ENCODE measurements at regions not wholly inside any gene's neighbourhood (a gene's known extent, or its start where the extent isn't known, plus 50 kb on each side); places are given as distances from the start of the nearest gene placed in this dataset.
A peak's percentile ranks its signal among the peaks of the same experiment; 100 is the strongest.

DNA sequence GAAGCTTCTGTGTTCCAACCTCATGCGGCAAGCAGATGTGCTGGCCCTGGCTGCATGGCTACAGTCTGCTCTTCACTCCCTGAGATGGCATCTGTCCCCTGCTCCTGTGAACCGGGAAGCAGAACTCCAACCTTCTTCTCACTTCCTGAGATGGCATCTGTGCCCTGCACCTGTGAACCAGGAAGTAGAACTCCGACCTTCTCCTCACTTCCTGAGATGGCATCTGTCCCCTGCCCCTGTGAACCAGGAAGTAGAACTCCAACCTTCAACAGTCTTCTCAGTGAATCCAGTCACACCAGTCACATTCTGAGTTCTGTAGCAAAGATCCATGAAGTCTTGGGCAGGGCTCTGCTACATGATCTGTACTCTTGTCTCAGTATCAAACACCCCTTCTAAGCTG lies 887.2 kb upstream of the KLHL29 start:
- H3K4me3 ChIP-seq (ENCODE audit: insufficient read depth, low read length, poor library complexity, severe bottlenecking): no peak overlapping the region
- H2AFZ ChIP-seq (ENCODE audit: low read depth, low read length, severe bottlenecking): peak overlapping the region; percentile 88
- TF ChIP-seq EZH2phosphoT487 (conservative IDR thresholded peaks at IDR 0.05; ENCODE audit: low read length): no peak
- TF ChIP-seq, protein P1, sequence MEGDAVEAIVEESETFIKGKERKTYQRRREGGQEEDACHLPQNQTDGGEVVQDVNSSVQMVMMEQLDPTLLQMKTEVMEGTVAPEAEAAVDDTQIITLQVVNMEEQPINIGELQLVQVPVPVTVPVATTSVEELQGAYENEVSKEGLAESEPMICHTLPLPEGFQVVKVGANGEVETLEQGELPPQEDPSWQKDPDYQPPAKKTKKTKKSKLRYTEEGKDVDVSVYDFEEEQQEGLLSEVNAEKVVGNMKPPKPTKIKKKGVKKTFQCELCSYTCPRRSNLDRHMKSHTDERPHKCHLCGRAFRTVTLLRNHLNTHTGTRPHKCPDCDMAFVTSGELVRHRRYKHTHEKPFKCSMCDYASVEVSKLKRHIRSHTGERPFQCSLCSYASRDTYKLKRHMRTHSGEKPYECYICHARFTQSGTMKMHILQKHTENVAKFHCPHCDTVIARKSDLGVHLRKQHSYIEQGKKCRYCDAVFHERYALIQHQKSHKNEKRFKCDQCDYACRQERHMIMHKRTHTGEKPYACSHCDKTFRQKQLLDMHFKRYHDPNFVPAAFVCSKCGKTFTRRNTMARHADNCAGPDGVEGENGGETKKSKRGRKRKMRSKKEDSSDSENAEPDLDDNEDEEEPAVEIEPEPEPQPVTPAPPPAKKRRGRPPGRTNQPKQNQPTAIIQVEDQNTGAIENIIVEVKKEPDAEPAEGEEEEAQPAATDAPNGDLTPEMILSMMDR (IDR thresholded peaks at IDR 0.05; ENCODE audit: insufficient read depth, low read length, poor library complexity, severe bottlenecking): no peak
- H4K20me1 ChIP-seq (ENCODE audit: low read depth, low read length): no peaks in the 10 kb centered on the region
- no peak overlapping the region for H3K4me2 ChIP-seq (ENCODE audit: low read depth, low read length, poor library complexity, severe bottlenecking)
- H3K9me2 ChIP-seq (replicated peaks; ENCODE audit: insufficient read depth, low read length): no peaks in the 10 kb centered on the region
- no peaks in the 10 kb centered on the region for H3K36me3 ChIP-seq (ENCODE audit: low read length)
- no peaks in the 10 kb centered on the region for H3K27me3 ChIP-seq (ENCODE audit: low read length)
- H3K27ac ChIP-seq (ENCODE audit: low read depth, low read length): no peak overlapping the region
- no peak overlapping the region for H3K9ac ChIP-seq (ENCODE audit: low read length)
- no peaks in the 10 kb centered on the region for H3F3A ChIP-seq (ENCODE audit: insufficient read depth)
- no peaks in the 10 kb centered on the region for H3K9me3 ChIP-seq (ENCODE audit: insufficient read depth, low read length)
- no peaks in the 10 kb centered on the region for H3K79me2 ChIP-seq (ENCODE audit: insufficient read depth, low read length)

DNA sequence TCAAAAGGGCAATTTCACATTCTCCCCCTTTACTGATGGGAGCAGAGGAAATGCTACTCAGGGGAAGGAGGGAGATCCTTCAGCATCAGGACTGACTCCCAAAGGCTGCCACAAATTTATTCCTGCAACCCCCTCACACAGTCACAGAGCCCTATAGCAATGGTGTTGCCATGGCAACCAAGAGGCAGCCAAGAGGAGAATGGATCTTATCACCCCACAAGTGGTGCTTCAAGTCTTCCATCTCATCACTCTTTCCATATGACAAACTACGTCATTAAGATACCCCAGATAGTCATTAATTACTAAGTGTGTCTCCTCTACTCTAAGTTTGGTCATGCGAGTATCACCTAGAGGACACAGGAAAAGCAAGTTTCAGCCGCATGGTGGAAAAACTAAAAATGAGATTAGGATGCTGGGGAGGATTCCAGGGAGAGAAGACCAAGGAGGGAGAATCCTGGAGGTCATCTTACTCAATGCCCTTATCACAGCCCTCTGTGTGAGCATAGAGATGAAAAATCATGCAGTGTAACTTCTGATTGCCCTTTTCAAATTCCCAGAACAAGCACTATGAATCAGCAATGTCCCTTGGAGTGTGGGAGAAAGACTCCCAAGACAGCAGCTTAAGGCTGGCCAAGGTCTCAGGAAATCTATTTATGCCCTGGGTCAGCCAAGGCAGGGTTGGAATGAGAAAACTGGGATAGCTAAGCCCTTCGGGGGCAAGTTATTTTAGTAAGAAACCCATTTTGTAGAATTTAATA lies 885.7 kb upstream of the KLHL29 start:
- no peaks in the 10 kb centered on the region for H3K27me3 ChIP-seq (ENCODE audit: low read length)
- no peak overlapping the region for H3K27ac ChIP-seq (ENCODE audit: low read depth, low read length)
- H3K9ac ChIP-seq (ENCODE audit: low read length): no peak overlapping the region
- TF ChIP-seq, protein P1 (IDR thresholded peaks at IDR 0.05; ENCODE audit: insufficient read depth, low read length, poor library complexity, severe bottlenecking): no peak
- TF ChIP-seq EZH2phosphoT487 (conservative IDR thresholded peaks at IDR 0.05; ENCODE audit: low read length): no peak
- H3F3A ChIP-seq (ENCODE audit: insufficient read depth): no peaks in the 10 kb centered on the region
- H4K20me1 ChIP-seq (ENCODE audit: low read depth, low read length): no peaks in the 10 kb centered on the region
- H3K4me3 ChIP-seq (ENCODE audit: insufficient read depth, low read length, poor library complexity, severe bottlenecking): no peak overlapping the region
- H3K9me3 ChIP-seq (ENCODE audit: insufficient read depth, low read length): no peaks in the 10 kb centered on the region
- H3K36me3 ChIP-seq (ENCODE audit: low read length): no peaks in the 10 kb centered on the region
- H3K4me2 ChIP-seq (ENCODE audit: low read depth, low read length, poor library complexity, severe bottlenecking): no peak overlapping the region
- H3K79me2 ChIP-seq (ENCODE audit: insufficient read depth, low read length): no peaks in the 10 kb centered on the region
- H3K9me2 ChIP-seq (replicated peaks; ENCODE audit: insufficient read depth, low read length): no peaks in the 10 kb centered on the region
- no peak overlapping the region for H2AFZ ChIP-seq (ENCODE audit: low read depth, low read length, severe bottlenecking)

DNA sequence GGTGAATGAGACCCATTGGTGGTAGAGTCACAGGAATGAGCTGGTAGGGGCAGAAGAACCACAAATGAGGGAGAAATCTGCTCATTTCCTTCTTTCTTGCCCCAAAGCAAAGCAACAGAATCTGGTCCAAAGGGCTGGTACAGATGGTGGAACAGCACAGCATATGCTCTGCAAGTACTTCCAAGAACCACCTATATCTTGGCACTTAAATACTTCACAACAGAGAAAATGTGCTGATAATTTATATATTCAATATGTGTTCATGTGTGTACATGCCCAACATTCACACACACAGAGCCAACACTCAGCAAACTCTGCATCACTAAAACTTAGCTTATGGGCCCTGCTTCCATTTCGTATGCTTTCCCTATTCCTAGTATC lies 884.4 kb upstream of the KLHL29 start:
- Histone ChIP-seq H4K20me1 (ENCODE audit: low read depth, low read length) (no peaks in the 10 kb centered on the region), H3K4me2 (ENCODE audit: low read depth, low read length, poor library complexity, severe bottlenecking) (no peak overlapping the region), H3K36me3 (ENCODE audit: low read length) (no peaks in the 10 kb centered on the region), H3K9ac (ENCODE audit: low read length) (no peak overlapping the region), H3K4me3 (ENCODE audit: insufficient read depth, low read length, poor library complexity, severe bottlenecking) (no peak overlapping the region), H3K27ac (ENCODE audit: low read depth, low read length) (no peak overlapping the region), H3K9me2 (replicated peaks; ENCODE audit: insufficient read depth, low read length) (no peaks in the 10 kb centered on the region), H2AFZ (ENCODE audit: low read depth, low read length, severe bottlenecking) (no peak overlapping the region), H3F3A (ENCODE audit: insufficient read depth) (no peaks in the 10 kb centered on the region), H3K79me2 (ENCODE audit: insufficient read depth, low read length) (no peaks in the 10 kb centered on the region), H3K9me3 (ENCODE audit: insufficient read depth, low read length) (no peaks in the 10 kb centered on the region), H3K27me3 (ENCODE audit: low read length) (no peaks in the 10 kb centered on the region)
- TF ChIP-seq, protein P1 (IDR thresholded peaks at IDR 0.05; ENCODE audit: insufficient read depth, low read length, poor library complexity, severe bottlenecking): no peak
- TF ChIP-seq EZH2phosphoT487 (conservative IDR thresholded peaks at IDR 0.05; ENCODE audit: low read length): no peak
